Keratinocyte (primary cell): ENCODE measurements at regions not wholly inside any gene's neighbourhood (a gene's known extent, or its start where the extent isn't known, plus 50 kb on each side); places are given as distances from the start of the nearest gene placed in this dataset.

Experiments
- DNase-seq: peaks from one replicate; pipeline ENCODE4 v3.0.0-alpha.2; 2011; ENCODE audit warnings: low read depth, missing footprints, low spot score
- FAIRE-seq: peaks from 2 replicates; lab custom pipeline; 2011; peaks lifted over from hg19 to GRCh38; lab: Jason Lieb, UNC
- H2AFZ ChIP-seq: 2 replicates; pipeline ENCODE4 v1.6.0; 2012; ENCODE audit warnings: low read length, control low read depth, inconsistent platforms; ENCODE audit not compliant: control insufficient read depth
- H3K27ac ChIP-seq: 2 replicates; pipeline ENCODE4 v1.5.1; 2011; ENCODE audit warnings: low read length; ENCODE audit not compliant: control insufficient read depth, insufficient read depth
- H3K27me3 ChIP-seq: 3 replicates; pipeline ENCODE4 v1.6.0; 2011; ENCODE audit warnings: low read length; ENCODE audit not compliant: control insufficient read depth, insufficient read depth; ENCODE audit errors: extremely low read depth
- H3K36me3 ChIP-seq, 2 experiments: 2 replicates in 1 of 2; 3 replicates in 1 of 2; pipeline ENCODE4 v1.5.1; 2011; ENCODE audit warnings: low read length in 2 of 2, mild to moderate bottlenecking in 1 of 2; ENCODE audit not compliant: control insufficient read depth in 2 of 2, insufficient read depth in 2 of 2; ENCODE audit errors: extremely low read depth in 1 of 2
- H3K4me1 ChIP-seq: 3 replicates; pipeline ENCODE4 v1.5.1; 2011; ENCODE audit warnings: low read length; ENCODE audit not compliant: control insufficient read depth, insufficient read depth; ENCODE audit errors: extremely low read depth
- H3K4me2 ChIP-seq: 3 replicates; pipeline ENCODE4 v1.6.0; 2011; ENCODE audit warnings: low read depth, low read length; ENCODE audit not compliant: control insufficient read depth, insufficient read depth; ENCODE audit errors: extremely low read depth
- H3K4me3 ChIP-seq, 3 experiments: fragments of 200-600 bp in 1 of 3; sonication (generic) in 1 of 3; 2 replicates in 2 of 3; 3 replicates in 1 of 3; pipeline ENCODE4 v1.5.1; 2011 to 2016; ENCODE audit warnings: low read length in 3 of 3, mild to moderate bottlenecking in 3 of 3, control low read depth in 2 of 3, inconsistent platforms in 1 of 3, low read depth in 1 of 3, mixed read lengths in 1 of 3, mixed run types in 1 of 3, moderate library complexity in 1 of 3; ENCODE audit not compliant: control insufficient read depth in 2 of 3, insufficient read depth in 2 of 3; ENCODE audit errors: extremely low read depth in 1 of 3
- H3K79me2 ChIP-seq: 2 replicates; pipeline ENCODE4 v1.6.0; 2012; ENCODE audit warnings: low read length; ENCODE audit not compliant: control insufficient read depth, insufficient read depth
- H3K9ac ChIP-seq: 3 replicates; pipeline ENCODE4 v1.6.0; 2011; ENCODE audit warnings: low read length; ENCODE audit not compliant: control insufficient read depth, insufficient read depth; ENCODE audit errors: extremely low read depth
- H3K9me1 ChIP-seq: 3 replicates; pipeline ENCODE4 v1.6.0; 2011; ENCODE audit warnings: low read length; ENCODE audit not compliant: control insufficient read depth, insufficient read depth; ENCODE audit errors: extremely low read depth
- H3K9me3 ChIP-seq: 2 replicates; pipeline ENCODE4 v1.5.1; 2012; ENCODE audit warnings: low read depth, low read length; ENCODE audit not compliant: control insufficient read depth
- H4K20me1 ChIP-seq: 3 replicates; pipeline ENCODE4 v1.6.0; 2011; ENCODE audit warnings: low read length; ENCODE audit not compliant: control insufficient read depth, insufficient read depth; ENCODE audit errors: extremely low read depth
- CTCF ChIP-seq, 3 experiments: IDR thresholded peaks in 1 of 3; conservative IDR thresholded peaks in 1 of 3; optimal IDR thresholded peaks in 1 of 3; 2 replicates in 2 of 3; 3 replicates in 1 of 3; pipeline versions ENCODE3 to v1.5.1; 2011; ENCODE audit warnings: low read length in 3 of 3, mild to moderate bottlenecking in 3 of 3, moderate library complexity in 2 of 3, control low read depth in 1 of 3, inconsistent platforms in 1 of 3; ENCODE audit not compliant: insufficient read depth in 2 of 3; ENCODE audit errors: extremely low read depth in 1 of 3
- EZH2 ChIP-seq: IDR thresholded peaks from one replicate; pipeline ENCODE4 v1.6.1; 2012; ENCODE audit warnings: inconsistent platforms, mild to moderate bottlenecking, low read length, moderate library complexity
- dilution Hi-C: fragments of 300-500 bp; cut with MboI; formaldehyde crosslinking; loops from one replicate; pipeline ENCODE4 v1.7.0; 2020; ENCODE audit warnings: low sequenced_read_pairs; ENCODE audit not compliant: extremely low pct_ligation_motif_present

GRCh38 chr2:57372237-57372984 is 674.2 kb upstream of the VRK2 start:
- no peak for DNase-seq
- dilution Hi-C loops: no loop called here
- TF ChIP-seq EZH2 (no peak), CTCF (optimal IDR thresholded peaks at IDR 0.05 in 1 of 3, IDR thresholded peaks at IDR 0.05 in 1 of 3, conservative IDR thresholded peaks at IDR 0.05 in 1 of 3; ENCODE audit: extremely low read depth in 1 of 3, insufficient read depth in 2 of 3, low read length in 3 of 3) (no peak)

GRCh38 chr2:57373530-57373929 is 673.1 kb upstream of the VRK2 start:
- DNase-seq: peak; percentile 36
- no peak overlapping the region for H3K27ac ChIP-seq
- H2AFZ ChIP-seq: peak overlapping the region; percentile 53
- H3K9ac ChIP-seq: no peak overlapping the region
- no peak overlapping the region for H3K4me2 ChIP-seq
- H3K9me1 ChIP-seq: no peaks in the 10 kb centered on the region
- H3K79me2 ChIP-seq: no peaks in the 10 kb centered on the region
- no peaks in the 10 kb centered on the region for H3K27me3 ChIP-seq
- peaks cover 12% of the 10 kb centered on the region for H3K4me1 ChIP-seq
- TF ChIP-seq EZH2 (no peak), CTCF (optimal IDR thresholded peaks at IDR 0.05 in 1 of 3, IDR thresholded peaks at IDR 0.05 in 1 of 3, conservative IDR thresholded peaks at IDR 0.05 in 1 of 3; ENCODE audit: extremely low read depth in 1 of 3, insufficient read depth in 2 of 3, low read length in 3 of 3) (no peak)
- dilution Hi-C loops: no loop called here
- H3K9me3 ChIP-seq: no peaks in the 10 kb centered on the region
- H3K36me3 ChIP-seq: no peaks in the 10 kb centered on the region
- FAIRE-seq: peak; percentile 84
- H3K4me3 ChIP-seq: no peak overlapping the region
- H4K20me1 ChIP-seq: no peaks in the 10 kb centered on the region

More at GRCh38 chr2:57372237-57372984, 674.2 kb upstream of the VRK2 start:
- no peak overlapping the region for H3K27ac ChIP-seq
- H3K9me1 ChIP-seq: no peaks in the 10 kb centered on the region
- H3K4me2 ChIP-seq: no peak overlapping the region
- no peak overlapping the region for H3K4me3 ChIP-seq
- H3K9ac ChIP-seq: no peak overlapping the region
- H3K4me1 ChIP-seq: peaks cover 16% of the 10 kb centered on the region
- no peaks in the 10 kb centered on the region for H3K36me3 ChIP-seq
- no peaks in the 10 kb centered on the region for H3K79me2 ChIP-seq
- H3K9me3 ChIP-seq: no peaks in the 10 kb centered on the region
- H3K27me3 ChIP-seq: no peaks in the 10 kb centered on the region
- H4K20me1 ChIP-seq: no peaks in the 10 kb centered on the region
- H2AFZ ChIP-seq: peak overlapping the region; percentile 26
- FAIRE-seq: no peak
